GM23248 (cell line): ENCODE measurements at regions not wholly inside any gene's neighbourhood (a gene's known extent, or its start where the extent isn't known, plus 50 kb on each side); places are given as distances from the start of the nearest gene placed in this dataset.
"Not testable (repeated sequence)": the region's sequence is repeated elsewhere in the genome, so short reads cannot be mapped to it uniquely, and the experiment has no call there.

Experiments used
- EZH2 ChIP-seq: fragments of 200-600 bp; sonication (generic); IDR thresholded peaks from 2 replicates; pipeline ENCODE4 v1.6.1; 2018; ENCODE audit warnings: antibody characterized with exemption, mild to moderate bottlenecking; ENCODE audit not compliant: insufficient read depth, poor library complexity, severe bottlenecking
- EZH2phosphoT487 ChIP-seq: fragments of 200-600 bp; sonication (generic); IDR thresholded peaks from 2 replicates; pipeline ENCODE4 v1.6.1; 2018; ENCODE audit warnings: antibody characterized with exemption, moderate library complexity, mild to moderate bottlenecking, low read depth; ENCODE audit not compliant: insufficient read depth

- TF ChIP-seq EZH2, EZH2phosphoT487: not testable (repeated sequence)
These were observed 543.9 kb upstream of the B3GAT1 start for GRCh38 chr11:134955970-134956369.
